ENCODE measurements at regions not wholly inside any gene's neighbourhood (a gene's known extent, or its start where the extent isn't known, plus 50 kb on each side); places are given as distances from the start of the nearest gene placed in this dataset.

- DNase-seq (ENCODE audit: low read depth): no peak
- no peak overlapping the region for H3K4me3 ChIP-seq (ENCODE audit: low read depth, low read length)
- TF ChIP-seq CTCF (IDR thresholded peaks at IDR 0.05; ENCODE audit: insufficient read depth, low read depth, low read length): no peak
- CTCF ChIA-PET: interaction anchor here (0.9 kb wide), 1 partner anchor 15 kb away, joined by 3 read pairs; no protein-coding TSS in a partner anchor
- POLR2A ChIA-PET: no interaction called here
- no peaks in the 10 kb centered on the region for H3K36me3 ChIP-seq (ENCODE audit: control insufficient read depth, insufficient read depth, low read length)
- H3K27me3 ChIP-seq (ENCODE audit: control insufficient read depth, insufficient read depth, low read length): no peaks in the 10 kb centered on the region
Observed at GRCh38 chr2:139155991-139156390, 375.8 kb upstream of the NXPH2 start.

GRCh38 chr2:139142252-139142880 lies 362.2 kb upstream of the NXPH2 start:
- Histone ChIP-seq H3K27me3 (ENCODE audit: control insufficient read depth, insufficient read depth, low read length) (no peaks in the 10 kb centered on the region), H3K36me3 (ENCODE audit: control insufficient read depth, insufficient read depth, low read length) (no peaks in the 10 kb centered on the region), H3K4me3 (ENCODE audit: low read depth, low read length) (no peak overlapping the region)
- CTCF ChIA-PET: no interaction called here
- no peak for TF ChIP-seq CTCF (IDR thresholded peaks at IDR 0.05; ENCODE audit: insufficient read depth, low read depth, low read length)
- POLR2A ChIA-PET: no interaction called here
- no peak for DNase-seq (ENCODE audit: low read depth)

GRCh38 chr2:139124271-139124670 lies 344.1 kb upstream of the NXPH2 start:
- no peak for DNase-seq (ENCODE audit: low read depth)
- Histone ChIP-seq H3K4me3 (ENCODE audit: low read depth, low read length) (no peak overlapping the region), H3K36me3 (ENCODE audit: control insufficient read depth, insufficient read depth, low read length) (no peaks in the 10 kb centered on the region), H3K27me3 (ENCODE audit: control insufficient read depth, insufficient read depth, low read length) (no peaks in the 10 kb centered on the region)
- no peak for TF ChIP-seq CTCF (IDR thresholded peaks at IDR 0.05; ENCODE audit: insufficient read depth, low read depth, low read length)
- CTCF ChIA-PET: no interaction called here
- POLR2A ChIA-PET: no interaction called here

GRCh38 chr2:139123795-139124194 lies 343.6 kb upstream of the NXPH2 start:
- POLR2A ChIA-PET: no interaction called here
- no peaks in the 10 kb centered on the region for H3K27me3 ChIP-seq (ENCODE audit: control insufficient read depth, insufficient read depth, low read length)
- CTCF ChIA-PET: no interaction called here
- H3K4me3 ChIP-seq (ENCODE audit: low read depth, low read length): no peak overlapping the region
- no peak for TF ChIP-seq CTCF (IDR thresholded peaks at IDR 0.05; ENCODE audit: insufficient read depth, low read depth, low read length)
- DNase-seq (ENCODE audit: low read depth): no peak
- no peaks in the 10 kb centered on the region for H3K36me3 ChIP-seq (ENCODE audit: control insufficient read depth, insufficient read depth, low read length)

- DNase-seq (ENCODE audit: low read depth): no peak
- Histone ChIP-seq H3K27me3 (ENCODE audit: control insufficient read depth, insufficient read depth, low read length) (no peaks in the 10 kb centered on the region), H3K4me3 (ENCODE audit: low read depth, low read length) (no peak overlapping the region), H3K36me3 (ENCODE audit: control insufficient read depth, insufficient read depth, low read length) (no peaks in the 10 kb centered on the region)
- POLR2A ChIA-PET: no interaction called here
- CTCF ChIA-PET: no interaction called here
- TF ChIP-seq CTCF (IDR thresholded peaks at IDR 0.05; ENCODE audit: insufficient read depth, low read depth, low read length): no peak
Observed at GRCh38 chr2:139122711-139123158, 342.5 kb upstream of the NXPH2 start.

Data from BJ (cell line).